Astrocyte of the spinal cord (primary cell): ENCODE measurements at regions not wholly inside any gene's neighbourhood (a gene's known extent, or its start where the extent isn't known, plus 50 kb on each side); places are given as distances from the start of the nearest gene placed in this dataset.

Experiments used
- DNase-seq: peaks from one replicate; pipeline ENCODE4 v3.0.0; 2011; ENCODE audit warnings: low read depth, low spot score
- H3K4me3 ChIP-seq: 2 replicates; pipeline ENCODE4 v1.5.1; 2011; ENCODE audit warnings: low read depth, mild to moderate bottlenecking, low read length, moderate library complexity
- in situ Hi-C: cut with HindIII; loops from 2 replicates; pipeline ENCODE4 v1.10.0; 2017; ENCODE audit warnings: low sequenced_read_pairs
- TF ChIP-seq, protein P1 (sequence below): IDR thresholded peaks from 2 replicates; pipeline ENCODE4 v1.5.1; 2012; ENCODE audit warnings: low read depth, mild to moderate bottlenecking, low read length, inconsistent platforms

DNA sequence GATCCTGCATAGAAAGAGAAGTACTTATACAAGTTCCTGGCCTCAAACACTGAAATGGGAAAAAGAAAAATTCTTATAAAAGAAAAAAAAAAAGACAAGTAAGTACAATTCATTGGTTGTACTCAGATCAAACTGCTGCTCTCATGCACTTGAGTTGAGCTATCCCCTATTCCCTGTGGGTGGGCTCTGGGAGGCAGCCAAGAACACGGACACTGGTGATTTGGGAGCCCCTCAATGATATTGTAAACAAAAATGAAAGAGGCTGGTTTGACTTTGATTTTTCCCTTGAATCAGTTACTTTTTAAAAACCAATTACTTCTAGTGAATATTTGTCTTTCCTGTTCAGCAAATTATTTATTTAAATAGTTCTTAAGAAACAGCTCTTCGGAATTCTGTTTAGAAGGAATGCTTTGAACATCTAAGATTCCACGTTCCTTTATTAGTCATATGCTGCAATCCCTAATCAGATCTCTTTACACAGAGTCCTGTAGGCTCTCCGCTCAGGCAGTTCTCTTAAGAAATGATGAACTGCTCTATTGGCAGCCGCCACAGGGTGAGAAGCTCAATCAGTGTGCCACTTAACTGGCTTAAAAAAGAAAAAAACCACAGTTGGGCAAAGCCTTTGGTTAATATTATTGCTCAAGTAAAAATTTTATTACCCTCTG lies 225.1 kb downstream of the TMEM182 start:
- in situ Hi-C loops, result no loop called here
- TF ChIP-seq, protein P1, sequence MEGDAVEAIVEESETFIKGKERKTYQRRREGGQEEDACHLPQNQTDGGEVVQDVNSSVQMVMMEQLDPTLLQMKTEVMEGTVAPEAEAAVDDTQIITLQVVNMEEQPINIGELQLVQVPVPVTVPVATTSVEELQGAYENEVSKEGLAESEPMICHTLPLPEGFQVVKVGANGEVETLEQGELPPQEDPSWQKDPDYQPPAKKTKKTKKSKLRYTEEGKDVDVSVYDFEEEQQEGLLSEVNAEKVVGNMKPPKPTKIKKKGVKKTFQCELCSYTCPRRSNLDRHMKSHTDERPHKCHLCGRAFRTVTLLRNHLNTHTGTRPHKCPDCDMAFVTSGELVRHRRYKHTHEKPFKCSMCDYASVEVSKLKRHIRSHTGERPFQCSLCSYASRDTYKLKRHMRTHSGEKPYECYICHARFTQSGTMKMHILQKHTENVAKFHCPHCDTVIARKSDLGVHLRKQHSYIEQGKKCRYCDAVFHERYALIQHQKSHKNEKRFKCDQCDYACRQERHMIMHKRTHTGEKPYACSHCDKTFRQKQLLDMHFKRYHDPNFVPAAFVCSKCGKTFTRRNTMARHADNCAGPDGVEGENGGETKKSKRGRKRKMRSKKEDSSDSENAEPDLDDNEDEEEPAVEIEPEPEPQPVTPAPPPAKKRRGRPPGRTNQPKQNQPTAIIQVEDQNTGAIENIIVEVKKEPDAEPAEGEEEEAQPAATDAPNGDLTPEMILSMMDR, result no peak
- no peak for DNase-seq
- no peak overlapping the region for H3K4me3 ChIP-seq

DNA sequence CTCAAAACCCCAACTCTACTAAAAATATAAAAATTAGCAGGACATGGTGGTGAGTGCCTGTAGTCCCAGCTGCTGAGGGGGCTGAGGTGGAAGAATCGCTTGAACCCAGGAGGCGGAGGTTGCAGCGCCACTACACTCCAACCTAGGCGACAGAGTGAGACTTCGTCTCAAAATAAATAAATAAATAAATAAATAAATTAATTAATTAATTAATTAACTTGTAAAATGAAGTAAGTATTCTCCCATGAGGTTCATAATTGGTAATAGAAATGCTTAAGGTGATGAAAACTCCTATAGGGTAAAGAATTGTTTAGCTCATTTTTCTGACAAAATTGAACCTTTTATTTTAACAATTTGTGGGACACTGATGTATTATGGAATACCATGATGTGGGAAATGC lies 230.8 kb downstream of the TMEM182 start:
- DNase-seq, result no peak
- in situ Hi-C loops, result no loop called here
- no peak overlapping the region for H3K4me3 ChIP-seq
- TF ChIP-seq, protein P1, result no peak

DNA sequence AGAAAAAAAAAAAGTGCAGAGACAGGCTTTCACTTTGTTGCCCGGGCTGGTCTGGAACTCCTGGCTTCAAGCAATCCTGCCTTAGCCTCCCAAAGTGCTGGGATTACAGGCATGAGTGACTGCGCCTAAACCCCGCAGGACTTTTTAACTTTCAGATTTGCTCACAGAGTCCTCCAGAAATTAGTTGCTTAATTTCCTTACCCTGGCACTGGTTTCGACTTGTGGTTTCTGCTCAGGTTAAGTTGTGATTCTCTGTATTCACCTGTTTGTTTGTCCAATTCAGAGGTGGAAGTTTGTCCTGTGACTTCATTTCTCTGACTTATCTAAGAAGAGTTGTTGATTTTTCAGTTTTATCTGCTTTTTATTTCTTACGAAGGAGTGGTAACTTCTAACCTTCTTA lies 238.1 kb downstream of the TMEM182 start:
- DNase-seq, result no peak
- TF ChIP-seq, protein P1, result no peak
- H3K4me3 ChIP-seq, result no peak overlapping the region
- in situ Hi-C loops, result no loop called here

DNA sequence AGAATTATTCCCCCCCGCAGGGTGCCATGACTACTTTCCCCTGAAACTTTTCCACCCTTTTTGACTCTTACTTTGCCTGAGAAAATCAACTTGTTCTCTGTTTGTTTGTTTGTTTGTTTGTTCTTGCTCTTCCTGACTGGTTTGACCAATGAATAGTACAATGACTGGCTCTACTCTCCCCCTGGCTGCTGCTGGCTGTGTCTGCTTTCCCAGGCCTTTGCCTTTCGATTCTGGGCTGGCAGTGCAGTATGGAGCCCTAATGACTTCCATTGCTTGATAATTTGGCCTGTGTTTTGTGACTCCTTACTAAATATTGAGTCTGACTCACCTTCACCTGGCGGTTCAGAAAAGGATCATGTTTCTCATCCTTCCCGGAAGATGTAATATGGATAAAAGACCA lies 241.1 kb downstream of the TMEM182 start:
- H3K4me3 ChIP-seq, result no peak overlapping the region
- in situ Hi-C loops, result no loop called here
- DNase-seq, result no peak
- TF ChIP-seq, protein P1, result no peak

DNA sequence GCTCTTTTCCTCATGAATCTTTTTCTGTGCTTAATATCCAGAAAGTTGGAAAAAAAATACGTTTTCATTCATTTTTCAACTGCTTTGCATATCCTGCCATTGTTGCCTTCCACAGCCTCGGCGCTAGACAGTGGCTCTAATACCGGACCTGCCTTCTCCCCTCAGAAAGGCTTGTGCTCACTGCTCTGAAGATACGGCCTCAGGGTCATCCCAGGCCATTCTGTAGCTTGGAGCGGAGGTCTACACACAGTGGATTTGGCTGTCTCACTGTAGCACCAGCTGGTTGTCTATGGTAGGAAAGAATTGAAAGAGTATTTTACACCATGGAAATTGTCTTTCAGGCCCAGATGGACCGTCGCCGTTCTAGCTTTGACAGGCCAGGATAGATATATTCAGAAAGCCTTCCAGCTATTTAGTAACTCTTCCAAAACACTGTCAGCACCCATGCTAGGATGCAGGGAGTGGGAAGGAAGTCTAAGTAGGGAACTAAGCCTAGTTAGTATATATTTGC lies 242.0 kb downstream of the TMEM182 start:
- in situ Hi-C loops, result no loop called here
- H3K4me3 ChIP-seq, result no peak overlapping the region
- DNase-seq, result no peak
- TF ChIP-seq, protein P1, result no peak

DNA sequence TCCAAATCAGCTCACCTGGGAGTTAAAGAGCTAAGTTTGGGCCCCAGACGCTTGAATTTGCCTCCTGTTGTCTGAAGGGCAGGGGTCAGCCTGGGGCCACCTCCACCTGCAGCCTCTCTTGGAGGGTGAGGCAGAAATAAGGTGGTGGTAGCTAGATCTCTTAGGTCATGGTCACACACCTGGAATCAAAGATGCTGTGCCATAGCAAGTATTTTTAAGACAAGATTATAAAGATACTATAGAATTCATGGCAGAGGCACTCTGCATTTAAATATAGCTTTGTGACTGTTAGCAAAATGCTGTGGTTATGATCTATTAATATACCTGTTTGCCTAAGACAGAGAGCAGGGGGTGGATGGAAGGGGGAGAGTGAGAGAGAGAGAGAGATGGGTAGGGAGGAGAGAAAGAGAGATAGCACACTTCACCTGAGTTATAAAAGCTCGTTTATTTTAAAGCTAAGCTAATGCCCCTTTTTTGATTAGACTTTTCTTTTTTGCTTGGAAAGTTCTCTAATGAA lies 242.7 kb downstream of the TMEM182 start:
- DNase-seq, result no peak
- no peak overlapping the region for H3K4me3 ChIP-seq
- in situ Hi-C loops, result no loop called here
- TF ChIP-seq, protein P1, result no peak
